ENCODE measurements at regions not wholly inside any gene's neighbourhood (a gene's known extent, or its start where the extent isn't known, plus 50 kb on each side); places are given as distances from the start of the nearest gene placed in this dataset.

GRCh38 chr2:240324312-240325015 is 111.0 kb upstream of the GPC1 start (continued):
- TF ChIP-seq TEAD4 (IDR thresholded peaks at IDR 0.05; ENCODE audit: low read depth, low read length): no peak
- no peak for TF ChIP-seq SIRT6 (IDR thresholded peaks at IDR 0.05; ENCODE audit: low read length)
- TF ChIP-seq SP2 (IDR thresholded peaks at IDR 0.05; ENCODE audit: low read length): no peak
- TF ChIP-seq USF2 (IDR thresholded peaks at IDR 0.05; ENCODE audit: low read length): no peak
- TF ChIP-seq NRF1 (IDR thresholded peaks at IDR 0.05; ENCODE audit: low read depth, low read length): no peak
- no peak for TF ChIP-seq NANOG (IDR thresholded peaks at IDR 0.05; ENCODE audit: insufficient read depth, low read depth, low read length, poor library complexity, severe bottlenecking)
- no peak for TF ChIP-seq JUN (IDR thresholded peaks at IDR 0.05; ENCODE audit: low read depth, low read length)
- TF ChIP-seq CBX5 (IDR thresholded peaks at IDR 0.05; ENCODE audit: low read depth, low read length): no peak

All from H1 (cell line).